Right lung (tissue), 2 donors: ENCODE measurements at regions not wholly inside any gene's neighbourhood (a gene's known extent, or its start where the extent isn't known, plus 50 kb on each side); places are given as distances from the start of the nearest gene placed in this dataset.

Source experiments
- DNase-seq, 2 donors: peaks; one replicate each; pipeline ENCODE4 v3.0.0-alpha.2; 2013

DNA sequence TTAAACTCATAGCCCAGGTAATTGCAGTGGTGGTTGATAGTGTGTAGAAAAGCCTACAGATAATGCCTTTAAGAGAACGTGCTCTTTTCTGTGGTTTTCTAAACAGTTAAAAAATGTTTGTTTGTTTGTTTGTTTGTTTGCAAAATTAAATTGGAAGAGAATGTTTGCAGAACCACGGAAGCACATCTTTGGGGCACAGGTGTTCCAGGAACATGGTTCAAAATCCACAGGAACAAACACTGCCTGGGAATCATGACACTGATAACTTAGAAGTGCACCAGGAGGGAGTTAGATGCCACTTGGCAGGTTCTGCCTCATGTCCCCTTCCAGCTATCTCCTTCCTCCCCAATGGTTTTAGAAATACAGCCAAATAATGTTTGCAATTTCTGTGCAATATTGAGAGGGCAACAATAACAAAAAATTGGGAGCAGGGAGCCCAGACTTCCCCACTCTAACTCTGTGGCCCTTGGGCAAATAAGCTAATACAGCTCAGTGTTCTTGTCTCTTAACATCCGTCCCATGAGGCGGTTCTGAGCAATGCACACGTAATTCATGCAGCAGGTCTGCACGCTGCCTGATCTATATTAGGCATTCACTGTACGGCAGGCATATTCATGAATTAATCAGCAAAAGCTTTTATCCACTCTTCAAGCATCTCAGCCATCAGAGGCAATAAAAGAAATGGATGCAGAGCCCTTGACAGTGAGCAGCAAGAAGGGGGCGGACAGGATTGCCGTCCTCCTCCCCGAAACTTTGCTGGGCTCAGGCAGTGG, 274.3 kb upstream of the FOXQ1 start:
- DNase-seq, result no peak

- no peak for DNase-seq
Measured at GRCh38 chr6:1035401-1035800, 276.5 kb upstream of the FOXQ1 start.

DNA sequence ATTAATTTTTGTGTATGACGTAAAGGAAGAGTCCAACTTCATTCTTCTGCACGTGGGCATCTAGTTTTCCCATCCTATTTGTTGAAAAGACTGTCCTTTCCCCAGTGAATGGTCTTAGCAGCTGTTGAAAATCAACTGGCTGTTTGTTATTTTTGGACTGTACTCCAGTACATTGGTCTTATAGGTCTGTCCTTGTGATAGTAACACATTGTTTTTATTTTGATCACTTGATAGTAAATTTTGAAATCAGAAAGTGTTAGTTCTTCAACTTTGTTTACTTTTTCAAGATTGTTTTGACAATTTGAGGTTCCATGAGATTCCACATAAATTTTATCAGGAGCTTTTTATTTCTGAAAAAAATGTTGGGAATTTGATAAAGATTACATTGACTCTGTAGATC, 280.2 kb upstream of the FOXQ1 start:
- no peak for DNase-seq

GRCh38 chr6:1029141-1029540, 282.8 kb upstream of the FOXQ1 start:
- DNase-seq, result no peak

DNA sequence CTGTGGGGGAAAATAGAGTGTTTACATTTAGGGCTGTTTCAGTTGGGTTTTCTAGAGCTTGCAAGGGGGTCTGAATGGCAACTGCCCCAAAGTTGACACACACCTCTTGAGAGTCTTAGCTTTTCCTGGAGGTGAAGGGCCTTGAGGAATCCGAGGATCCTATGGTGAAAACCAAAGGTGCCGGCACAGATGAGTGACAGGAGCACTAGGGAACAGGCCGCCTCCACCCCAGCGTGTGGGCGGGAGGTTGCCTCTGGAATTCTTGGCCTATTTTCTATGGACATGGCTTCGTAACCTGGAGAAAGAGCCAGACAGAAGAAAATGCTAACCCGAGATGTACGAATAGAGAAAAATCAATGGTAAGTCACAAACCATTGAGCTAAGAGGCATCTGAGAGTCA, 283.2 kb upstream of the FOXQ1 start:
- DNase-seq, result no peak

DNA sequence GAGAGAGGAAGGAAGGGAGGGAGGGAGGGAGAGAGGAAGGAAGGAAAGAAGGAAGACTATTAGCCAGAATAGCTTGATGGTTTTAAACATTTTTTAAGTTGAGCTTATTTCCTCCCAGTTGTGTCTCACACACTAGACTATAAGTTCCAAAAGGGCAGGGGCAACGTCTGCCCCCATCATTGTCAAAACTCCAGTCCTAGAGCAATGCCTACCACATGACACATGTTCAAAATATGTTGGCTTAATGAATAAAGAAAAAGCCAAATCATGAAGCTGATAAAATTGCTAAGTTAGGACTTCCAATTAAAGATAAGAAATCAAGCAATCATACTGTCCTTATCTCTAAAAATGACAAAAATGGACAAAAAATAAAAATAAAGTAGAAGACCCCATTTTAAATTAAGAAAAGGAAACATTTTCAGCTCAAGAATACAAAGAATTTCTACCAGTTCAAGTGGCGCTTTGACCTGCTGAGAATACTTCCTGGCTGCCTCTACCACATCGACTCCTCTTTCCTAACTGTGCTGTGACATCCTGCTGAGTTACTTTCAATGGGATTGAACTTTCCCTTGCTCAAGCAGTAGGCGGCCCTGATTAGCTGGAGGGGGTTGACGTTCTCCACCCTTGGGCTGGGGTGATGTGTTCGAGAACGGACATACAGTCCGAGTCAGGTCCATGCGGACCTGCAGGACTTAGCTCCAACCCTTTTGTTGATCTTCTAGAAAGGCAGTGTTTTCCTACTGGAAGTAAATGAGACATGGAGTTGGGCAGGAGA, 283.9 kb upstream of the FOXQ1 start:
- DNase-seq, result no peak

DNA sequence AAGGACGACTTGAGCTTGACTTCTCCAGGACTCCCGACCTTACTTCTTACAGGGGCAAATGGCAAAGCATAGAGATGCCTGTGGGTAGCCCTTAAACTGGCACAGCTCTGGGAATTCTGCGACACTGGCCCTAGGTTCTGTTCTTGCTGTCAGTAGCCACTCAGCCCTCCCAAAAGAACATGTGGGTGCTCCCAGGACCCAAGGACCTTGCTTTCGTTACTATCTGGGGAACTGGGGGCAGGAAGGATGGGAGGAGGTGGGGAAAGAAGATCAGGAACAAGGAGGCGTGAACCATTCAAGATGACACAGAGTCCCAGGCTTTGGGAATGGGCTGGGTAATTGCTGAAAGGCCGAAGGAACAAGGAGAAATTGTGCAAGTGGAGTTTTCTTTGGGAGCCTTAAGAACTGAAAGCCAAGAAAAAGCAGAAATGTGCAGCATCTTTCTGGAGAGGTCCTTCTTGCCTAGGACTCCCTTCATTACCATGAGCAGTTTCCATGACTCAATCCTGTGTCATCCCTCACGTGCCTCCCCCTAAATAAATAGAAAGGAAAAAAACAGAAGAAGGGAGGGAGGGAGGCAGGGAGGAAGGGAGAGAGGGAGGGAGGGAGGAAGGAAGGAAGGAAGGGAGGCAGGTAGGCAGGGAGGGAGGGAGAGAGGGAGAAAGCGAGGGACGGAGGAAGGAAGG, 284.6 kb upstream of the FOXQ1 start:
- DNase-seq, result no peak

DNA sequence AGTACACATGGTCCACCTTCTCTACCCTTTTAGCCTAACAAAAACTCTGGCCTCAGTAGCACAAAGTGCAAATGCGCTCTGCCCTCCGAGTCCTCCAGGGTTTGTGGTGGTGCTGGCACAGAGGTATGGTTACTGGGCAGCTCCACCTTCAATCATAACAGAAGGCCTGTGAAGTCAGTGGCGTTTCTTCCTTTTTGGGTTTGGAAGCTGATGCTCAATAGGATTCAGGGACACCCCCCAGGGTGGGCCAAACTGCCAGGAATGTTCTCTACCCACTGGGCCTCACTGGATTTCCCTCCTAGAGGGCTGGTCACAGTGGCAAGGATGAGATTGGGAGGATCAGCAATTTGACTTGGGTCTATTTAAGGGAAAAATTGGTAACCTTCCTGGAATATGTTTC, 286.1 kb upstream of the FOXQ1 start:
- no peak for DNase-seq

GRCh38 chr6:1024587-1024986, 287.3 kb upstream of the FOXQ1 start:
- DNase-seq, result peak in 1 of 2 donors; percentile 42

- DNase-seq, result no peak
Measured at GRCh38 chr6:1024161-1024560, 287.7 kb upstream of the FOXQ1 start.

GRCh38 chr6:1023229-1023628, 288.7 kb upstream of the FOXQ1 start:
- no peak for DNase-seq

GRCh38 chr6:1022719-1023118, 289.2 kb upstream of the FOXQ1 start:
- DNase-seq, result no peak

GRCh38 chr6:1020837-1021236, 291.1 kb upstream of the FOXQ1 start:
- DNase-seq, result no peak

- no peak for DNase-seq
Measured at GRCh38 chr6:1020133-1020532, 291.8 kb upstream of the FOXQ1 start.

DNA sequence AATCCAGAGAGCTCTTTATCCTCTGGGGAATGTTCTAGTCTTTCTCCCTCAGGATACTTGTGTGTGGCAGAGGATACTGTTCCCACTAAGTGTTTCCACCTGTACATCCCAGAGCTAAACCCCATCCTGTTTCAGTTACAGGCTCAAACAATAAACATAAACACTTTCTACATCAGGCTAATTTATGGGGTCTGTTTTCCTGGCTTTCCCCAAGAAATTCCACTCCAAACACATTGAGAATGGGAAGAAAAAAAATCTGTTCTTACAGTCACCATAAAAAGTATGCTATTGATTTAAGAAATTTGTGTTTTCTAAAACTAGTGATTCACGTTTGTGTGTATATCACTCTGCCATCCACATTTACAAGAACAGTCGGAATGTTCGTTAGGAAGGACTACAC, 293.9 kb upstream of the FOXQ1 start:
- DNase-seq, result no peak

GRCh38 chr6:1016329-1017302, 295.3 kb upstream of the FOXQ1 start:
- no peak for DNase-seq

GRCh38 chr6:1015825-1016224, 296.1 kb upstream of the FOXQ1 start:
- no peak for DNase-seq

DNA sequence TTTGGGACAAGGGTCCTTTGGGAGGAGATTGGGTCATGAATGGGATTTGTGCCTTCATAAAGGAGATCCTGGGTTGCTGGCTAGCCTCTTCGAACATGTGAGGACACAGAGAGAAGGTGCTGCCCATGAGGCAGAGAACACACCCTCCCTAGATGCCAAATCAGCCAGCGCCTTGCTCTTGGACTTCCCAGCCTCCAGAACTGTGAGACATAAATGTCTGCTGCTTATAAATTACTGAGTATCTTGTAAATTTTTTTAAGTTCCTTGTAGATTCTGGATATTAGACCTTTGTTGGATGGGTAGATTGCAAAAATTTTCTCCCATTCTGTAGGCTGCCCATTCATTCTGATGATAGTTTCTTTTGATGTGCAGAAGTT, 297.5 kb upstream of the FOXQ1 start:
- no peak for DNase-seq

- no peak for DNase-seq
Measured at GRCh38 chr6:1013656-1014430, 298.1 kb upstream of the FOXQ1 start.

DNA sequence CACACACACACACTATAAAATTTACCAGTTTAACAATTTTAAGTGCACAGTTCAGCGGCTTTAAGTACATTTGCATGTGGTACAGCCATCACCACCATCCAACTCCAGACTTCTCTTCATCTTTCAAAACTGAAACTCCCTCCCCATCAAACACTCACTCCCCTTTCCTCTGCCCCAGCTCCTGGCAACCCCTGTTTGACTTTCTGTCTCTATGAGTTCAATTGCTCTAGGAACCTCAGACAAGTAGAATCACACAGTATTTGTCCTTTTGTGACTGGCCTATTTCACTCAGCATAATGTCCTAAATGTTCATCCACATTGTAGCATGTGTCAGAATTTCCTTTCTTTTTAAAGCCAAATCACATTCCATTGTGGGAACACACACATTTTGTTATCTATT, 302.8 kb upstream of the FOXQ1 start:
- DNase-seq, result no peak

DNA sequence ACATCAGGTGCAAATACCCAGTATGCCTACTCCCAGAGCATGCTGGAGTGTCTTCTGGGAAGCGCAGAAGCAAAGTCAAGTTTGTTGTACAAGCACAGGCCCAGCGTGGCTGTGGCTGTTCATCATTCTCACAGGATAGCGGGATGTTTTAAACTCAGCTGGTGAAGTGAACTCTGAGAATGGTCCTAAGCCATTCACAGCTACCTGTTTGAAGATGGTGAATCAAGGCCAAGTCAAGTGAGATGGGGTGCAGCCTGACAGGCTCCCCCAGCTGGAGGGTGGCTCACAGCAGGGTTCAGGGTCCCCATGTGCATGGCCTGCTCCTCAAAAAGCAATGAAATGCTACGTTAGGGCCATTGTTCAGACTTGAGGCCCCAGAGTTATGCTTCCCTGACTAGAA, 304.7 kb upstream of the FOXQ1 start:
- DNase-seq, result no peak
